ENCODE measurements at regions not wholly inside any gene's neighbourhood (a gene's known extent, or its start where the extent isn't known, plus 50 kb on each side); places are given as distances from the start of the nearest gene placed in this dataset.

- Histone ChIP-seq H3K4me3 (no peak overlapping the region), H3K9me3 (replicated peaks; ENCODE audit: control insufficient read depth, insufficient read depth, low read length) (no peaks in the 10 kb centered on the region), H3K4me2 (ENCODE audit: control insufficient read depth, insufficient read depth) (no peak overlapping the region), H3K4me1 (ENCODE audit: control insufficient read depth, insufficient read depth, low read length) (no peaks in the 10 kb centered on the region), H3K79me2 (ENCODE audit: control insufficient read depth, insufficient read depth, low read length) (no peaks in the 10 kb centered on the region), H3K27me3 (replicated peaks in 1 of 2; ENCODE audit: control insufficient read depth in 2 of 2, insufficient read depth in 2 of 2, low read length in 1 of 2) (no peaks in the 10 kb centered on the region), H4K20me1 (ENCODE audit: control insufficient read depth, insufficient read depth) (no peaks in the 10 kb centered on the region), H3K27ac (ENCODE audit: control insufficient read depth, insufficient read depth) (no peak overlapping the region), H2AFZ (ENCODE audit: control insufficient read depth, low read depth, low read length) (no peak overlapping the region), H3K36me3 (ENCODE audit: control insufficient read depth in 2 of 2, insufficient read depth in 2 of 2, low read length in 1 of 2) (no peaks in the 10 kb centered on the region), H3K9ac (ENCODE audit: control insufficient read depth, insufficient read depth, low read length) (no peak overlapping the region)
- no peak for DNase-seq (ENCODE audit: low read depth, low spot score)
- ATAC-seq = no peak
- WGBS (ENCODE audit: insufficient coverage, insufficient replicate concordance, low lambda C conversion rate, missing lambda C conversion rate) = 45% methylated on average over 2 of the region's 2 CpGs
- POLR2A ChIA-PET = no interaction called here
- CTCF ChIA-PET = no interaction called here
- SMC1A ChIA-PET (ENCODE audit: uncharacterized antibody, unreplicated experiment) = interaction anchor here (1.3 kb wide), 1 partner anchor 34 kb away, joined by 3 read pairs; no protein-coding TSS in a partner anchor
- RAD21 ChIA-PET (ENCODE audit: unreplicated experiment) = interaction anchor here (0.8 kb wide), 1 partner anchor 218 kb away, joined by 3 read pairs; no protein-coding TSS in a partner anchor
- TF ChIP-seq PKNOX1 (IDR thresholded peaks at IDR 0.05) = no peak
- no TSS peak for BruUV-seq (replicated peaks)
- FAIRE-seq = no peak
- in situ Hi-C loops (cut with MboI) = no loop called here
- intact Hi-C loops (cut with micrococcal nuclease; ENCODE audit: unreplicated experiment) = no loop called here
Measured at GRCh38 chr5:131042021-131042789, 122.9 kb downstream of the HINT1 start.

GRCh38 chr5:131023498-131023865 is 141.6 kb downstream of the HINT1 start:
- Histone ChIP-seq H3K9ac (ENCODE audit: control insufficient read depth, insufficient read depth, low read length) (no peak overlapping the region), H3K9me3 (replicated peaks; ENCODE audit: control insufficient read depth, insufficient read depth, low read length) (no peaks in the 10 kb centered on the region), H3K36me3 (ENCODE audit: control insufficient read depth in 2 of 2, insufficient read depth in 2 of 2, low read length in 1 of 2) (no peaks in the 10 kb centered on the region), H3K4me3 (no peak overlapping the region), H3K27ac (ENCODE audit: control insufficient read depth, insufficient read depth) (no peak overlapping the region), H3K4me1 (ENCODE audit: control insufficient read depth, insufficient read depth, low read length) (no peaks in the 10 kb centered on the region), H3K27me3 (replicated peaks in 1 of 2; ENCODE audit: control insufficient read depth in 2 of 2, insufficient read depth in 2 of 2, low read length in 1 of 2) (no peaks in the 10 kb centered on the region), H3K79me2 (ENCODE audit: control insufficient read depth, insufficient read depth, low read length) (no peaks in the 10 kb centered on the region), H4K20me1 (ENCODE audit: control insufficient read depth, insufficient read depth) (no peaks in the 10 kb centered on the region), H3K4me2 (ENCODE audit: control insufficient read depth, insufficient read depth) (no peak overlapping the region), H2AFZ (ENCODE audit: control insufficient read depth, low read depth, low read length) (no peak overlapping the region)
- DNase-seq (ENCODE audit: low read depth, low spot score) (no peak), ATAC-seq (no peak), FAIRE-seq (no peak)
- POLR2A ChIA-PET = no interaction called here
- intact Hi-C loops (cut with micrococcal nuclease; ENCODE audit: unreplicated experiment) = no loop called here
- RAD21 ChIA-PET (ENCODE audit: unreplicated experiment) = no interaction called here
- 36% methylated on average over 2 of the region's 2 CpGs for WGBS (ENCODE audit: insufficient coverage, insufficient replicate concordance, low lambda C conversion rate, missing lambda C conversion rate)
- in situ Hi-C loops (cut with MboI) = no loop called here
- SMC1A ChIA-PET (ENCODE audit: uncharacterized antibody, unreplicated experiment) = interaction anchor here (1.0 kb wide), 1 partner anchor 9 kb away, joined by 3 read pairs; no protein-coding TSS in a partner anchor
- no TSS peak for BruUV-seq (replicated peaks)
- TF ChIP-seq CBX3 (IDR thresholded peaks at IDR 0.05; ENCODE audit: borderline replicate concordance, low read depth) (no peak), KLF5 (IDR thresholded peaks at IDR 0.05; ENCODE audit: partially characterized antibody) (no peak), PML (IDR thresholded peaks at IDR 0.05; ENCODE audit: low read length) (no peak), LARP7 (IDR thresholded peaks at IDR 0.05) (no peak), PBX3 (IDR thresholded peaks at IDR 0.05; ENCODE audit: insufficient replicate concordance, low read depth, low read length) (no peak), RAD21 (IDR thresholded peaks at IDR 0.05; ENCODE audit: insufficient read depth, low read depth, low read length) (no peak)
- CTCF ChIA-PET = interaction anchor here (0.7 kb wide), 1 partner anchor 492 kb away, joined by 3 read pairs; no protein-coding TSS in a partner anchor
